SK-N-SH (cell line): ENCODE measurements at regions not wholly inside any gene's neighbourhood (a gene's known extent, or its start where the extent isn't known, plus 50 kb on each side); places are given as distances from the start of the nearest gene placed in this dataset.

ENCODE experiments used
- CTCF ChIA-PET: fragments of 300-600, 350-600 bp; formaldehyde crosslinking; extraction: SDS; loops from one replicate; lab custom pipeline; 2021; lab: Yijun Ruan, JAX
- POLR2A ChIA-PET: fragments of 350-600 bp; sonication (Branson Sonifier 250); formaldehyde crosslinking; extraction: SDS; loops from one replicate; lab custom pipeline; 2020; ENCODE audit warnings: antibody characterized with exemption, inconsistent platforms; lab: Yijun Ruan, JAX
- DNase-seq: peaks from one replicate; pipeline ENCODE4 v3.0.0; 2012
- H2AFZ ChIP-seq: fragments of 200-600 bp; sonication (generic); 2 replicates; pipeline ENCODE4 v1.8.1; 2016; ENCODE audit warnings: antibody characterized with exemption, mild to moderate bottlenecking, low read depth
- H3F3A ChIP-seq: fragments of 200-600 bp; sonication (generic); replicated peaks from 2 replicates; pipeline ENCODE3; 2016; ENCODE audit warnings: antibody characterized with exemption, mild to moderate bottlenecking; ENCODE audit not compliant: insufficient read depth
- H3K27ac ChIP-seq, 2 experiments: fragments of 200-500 bp in 1 of 2; fragments of 200-600 bp in 1 of 2; sonication (Bioruptor generic) in 1 of 2; sonication (generic), shearing (Covaris generic) in 1 of 2; 2 replicates each; pipeline versions ENCODE4 v1.5.1 to v1.6.1; 2014 to 2016; ENCODE audit warnings: low read depth in 2 of 2, inconsistent platforms in 1 of 2, low read length in 1 of 2, mild to moderate bottlenecking in 1 of 2, mixed read lengths in 1 of 2
- H3K27me3 ChIP-seq: fragments of 200-600 bp; sonication (generic), shearing (Covaris generic); 2 replicates; pipeline ENCODE4 v1.6.1; 2016; ENCODE audit warnings: mixed run types; ENCODE audit not compliant: insufficient read depth
- H3K36me3 ChIP-seq, 2 experiments: fragments of 200-500 bp in 1 of 2; fragments of 200-600 bp in 1 of 2; sonication (Bioruptor generic) in 1 of 2; sonication (generic) in 1 of 2; replicated peaks in 1 of 2; 2 replicates each; pipeline versions ENCODE3 to v1.5.1; 2014 to 2016; ENCODE audit warnings: low read length in 1 of 2, mild to moderate bottlenecking in 1 of 2; ENCODE audit not compliant: insufficient read depth in 2 of 2, control insufficient read depth in 1 of 2
- H3K4me1 ChIP-seq, 2 experiments: fragments of 200-500 bp in 1 of 2; fragments of 200-600 bp in 1 of 2; sonication (Bioruptor generic) in 1 of 2; sonication (generic), shearing (Covaris generic) in 1 of 2; 2 replicates each; pipeline versions ENCODE4 v1.5.1 to v1.6.1; 2014 to 2016; ENCODE audit warnings: low read depth in 1 of 2, low read length in 1 of 2, mixed run types in 1 of 2; ENCODE audit not compliant: insufficient read depth in 2 of 2, control insufficient read depth in 1 of 2
- H3K4me2 ChIP-seq: fragments of 200-600 bp; sonication (generic), shearing (Covaris generic); 2 replicates; pipeline ENCODE4 v1.6.1; 2017; ENCODE audit warnings: mixed run types
- H3K4me3 ChIP-seq, 2 experiments: fragments of 200-500 bp in 1 of 2; fragments of 200-600 bp in 1 of 2; sonication (Bioruptor generic) in 1 of 2; sonication (generic), shearing (Covaris generic) in 1 of 2; 2 replicates each; pipeline versions ENCODE4 v1.5.1 to v1.8.1; 2014 to 2016; ENCODE audit warnings: low read depth in 2 of 2, inconsistent platforms in 1 of 2, low read length in 1 of 2, mild to moderate bottlenecking in 1 of 2, mixed read lengths in 1 of 2, moderate library complexity in 1 of 2
- H3K79me2 ChIP-seq: fragments of 200-600 bp; sonication (generic); 2 replicates; pipeline ENCODE4 v1.8.1; 2017; ENCODE audit warnings: mild to moderate bottlenecking; ENCODE audit not compliant: insufficient read depth
- H3K9ac ChIP-seq: fragments of 200-600 bp; sonication (generic); 2 replicates; pipeline ENCODE4 v1.6.1; 2017; ENCODE audit warnings: mixed run types
- H3K9me2 ChIP-seq: fragments of 200-600 bp; sonication (generic); 2 replicates; pipeline ENCODE4 v1.6.1; 2017; ENCODE audit warnings: mixed run types
- H3K9me3 ChIP-seq: fragments of 200-600 bp; sonication (generic); 2 replicates; pipeline ENCODE4 v1.6.1; 2017; ENCODE audit warnings: mixed run types, mild to moderate bottlenecking, moderate library complexity
- H4K20me1 ChIP-seq: fragments of 200-600 bp; sonication (generic); 2 replicates; pipeline ENCODE4 v1.6.1; 2017; ENCODE audit warnings: mild to moderate bottlenecking, mixed run types; ENCODE audit not compliant: insufficient read depth
- CHD2 ChIP-seq: fragments of 150-350 bp; IDR thresholded peaks from 2 replicates; pipeline ENCODE4 v1.6.1; 2018; ENCODE audit warnings: low read length; ENCODE audit not compliant: partially characterized antibody
- ELF1 ChIP-seq: IDR thresholded peaks from 2 replicates; pipeline ENCODE4 v1.4.0; 2012
- EZH2phosphoT487 ChIP-seq: fragments of 200-600 bp; sonication (generic); IDR thresholded peaks from 2 replicates; pipeline ENCODE4 v1.6.1; 2017; ENCODE audit warnings: low read depth, mixed run types, mild to moderate bottlenecking, antibody characterized with exemption, moderate library complexity, borderline replicate concordance
- FOSL2 ChIP-seq: IDR thresholded peaks from 2 replicates; pipeline ENCODE4 v1.4.0; 2012; ENCODE audit warnings: low read depth, mild to moderate bottlenecking, moderate library complexity, borderline replicate concordance
- FOXJ3 ChIP-seq: sonication (generic); formaldehyde crosslinking; IDR thresholded peaks from 2 replicates; pipeline ENCODE4 v1.5.1; 2020; ENCODE audit warnings: mild to moderate bottlenecking, missing genetic modification reagents
- FOXM1 ChIP-seq: IDR thresholded peaks from 2 replicates; pipeline ENCODE4 v1.4.0; 2012; ENCODE audit warnings: low read depth, mild to moderate bottlenecking
- GABPA ChIP-seq: IDR thresholded peaks from 2 replicates; pipeline ENCODE4 v1.4.0; 2012; ENCODE audit warnings: low read depth, mild to moderate bottlenecking
- MEF2A ChIP-seq: IDR thresholded peaks from 2 replicates; pipeline ENCODE4 v1.4.0; 2012; ENCODE audit warnings: low read depth, borderline replicate concordance
- RAD21 ChIP-seq: IDR thresholded peaks from 2 replicates; pipeline ENCODE4 v1.6.1; 2012; ENCODE audit warnings: mild to moderate bottlenecking, low read length
- REST ChIP-seq: IDR thresholded peaks from 2 replicates; pipeline ENCODE4 v1.6.1; 2012; ENCODE audit warnings: mild to moderate bottlenecking, low read depth, low read length, moderate library complexity
- RFX5 ChIP-seq: IDR thresholded peaks from 2 replicates; pipeline ENCODE4 v1.6.1; 2012; ENCODE audit warnings: mild to moderate bottlenecking, improper control_type of control experiment, low read length
- RXRA ChIP-seq: IDR thresholded peaks from 2 replicates; pipeline ENCODE4 v1.4.0; 2012; ENCODE audit warnings: low read depth, mild to moderate bottlenecking, borderline replicate concordance
- SIN3A ChIP-seq: IDR thresholded peaks from 2 replicates; pipeline ENCODE4 v1.6.1; 2012; ENCODE audit warnings: low read depth, mild to moderate bottlenecking, low read length, moderate library complexity, borderline replicate concordance
- TEAD4 ChIP-seq: IDR thresholded peaks from 2 replicates; pipeline ENCODE4 v1.4.0; 2012; ENCODE audit warnings: mild to moderate bottlenecking, borderline replicate concordance; ENCODE audit not compliant: insufficient read depth
- WGBS: methylation state at CpG from one replicate; pipeline ENCODE4 v1.1.6; 2017; ENCODE audit warnings: low lambda C conversion rate; 5-methylcytosine and 5-hydroxymethylcytosine counted together
- TF ChIP-seq, protein P1 (sequence below): fragments of 200-600 bp; sonication (generic); IDR thresholded peaks from 2 replicates; pipeline ENCODE4 v1.6.1; 2017; ENCODE audit warnings: antibody characterized with exemption, mild to moderate bottlenecking, moderate library complexity
- TF ChIP-seq, protein P2 (sequence below): fragments of 150-350 bp; IDR thresholded peaks from 2 replicates; pipeline ENCODE4 v1.6.1; 2017; ENCODE audit warnings: antibody characterized with exemption, low read length, low read depth, borderline replicate concordance
- TF ChIP-seq, protein P3 (sequence below): fragments of 150-350 bp; IDR thresholded peaks from 2 replicates; pipeline ENCODE4 v1.6.1; 2016; ENCODE audit warnings: mild to moderate bottlenecking, low read depth, low read length
- TF ChIP-seq, protein P4 (sequence below): IDR thresholded peaks from 2 replicates; pipeline ENCODE4 v1.4.0; 2012; ENCODE audit warnings: low read depth, borderline replicate concordance
- TF ChIP-seq, protein P5 (sequence below): IDR thresholded peaks from 2 replicates; pipeline ENCODE4; 2012

DNA sequence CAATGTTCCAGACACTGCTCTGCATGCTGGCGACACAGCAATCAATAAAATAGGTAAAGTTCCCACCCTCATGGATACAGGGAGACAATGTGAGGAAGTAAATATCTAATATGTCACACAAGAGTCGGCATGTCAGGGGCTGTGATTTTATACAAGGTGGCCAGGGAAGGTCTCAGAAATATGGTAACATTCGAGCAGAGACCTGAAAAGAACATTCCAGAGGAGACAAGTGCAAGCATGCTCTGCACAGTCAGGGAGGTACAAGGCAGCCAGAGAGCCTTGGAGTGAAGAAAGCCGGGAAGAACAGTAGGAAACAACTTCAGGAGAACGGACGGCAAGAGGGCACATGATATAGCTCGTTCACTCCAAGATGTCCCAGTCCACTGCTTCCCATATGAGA, 89.2 kb upstream of the ZNF462 start (continued):
- TF ChIP-seq, protein P1, sequence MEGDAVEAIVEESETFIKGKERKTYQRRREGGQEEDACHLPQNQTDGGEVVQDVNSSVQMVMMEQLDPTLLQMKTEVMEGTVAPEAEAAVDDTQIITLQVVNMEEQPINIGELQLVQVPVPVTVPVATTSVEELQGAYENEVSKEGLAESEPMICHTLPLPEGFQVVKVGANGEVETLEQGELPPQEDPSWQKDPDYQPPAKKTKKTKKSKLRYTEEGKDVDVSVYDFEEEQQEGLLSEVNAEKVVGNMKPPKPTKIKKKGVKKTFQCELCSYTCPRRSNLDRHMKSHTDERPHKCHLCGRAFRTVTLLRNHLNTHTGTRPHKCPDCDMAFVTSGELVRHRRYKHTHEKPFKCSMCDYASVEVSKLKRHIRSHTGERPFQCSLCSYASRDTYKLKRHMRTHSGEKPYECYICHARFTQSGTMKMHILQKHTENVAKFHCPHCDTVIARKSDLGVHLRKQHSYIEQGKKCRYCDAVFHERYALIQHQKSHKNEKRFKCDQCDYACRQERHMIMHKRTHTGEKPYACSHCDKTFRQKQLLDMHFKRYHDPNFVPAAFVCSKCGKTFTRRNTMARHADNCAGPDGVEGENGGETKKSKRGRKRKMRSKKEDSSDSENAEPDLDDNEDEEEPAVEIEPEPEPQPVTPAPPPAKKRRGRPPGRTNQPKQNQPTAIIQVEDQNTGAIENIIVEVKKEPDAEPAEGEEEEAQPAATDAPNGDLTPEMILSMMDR, result no peak
- no peak for TF ChIP-seq REST
- TF ChIP-seq, protein P2, sequence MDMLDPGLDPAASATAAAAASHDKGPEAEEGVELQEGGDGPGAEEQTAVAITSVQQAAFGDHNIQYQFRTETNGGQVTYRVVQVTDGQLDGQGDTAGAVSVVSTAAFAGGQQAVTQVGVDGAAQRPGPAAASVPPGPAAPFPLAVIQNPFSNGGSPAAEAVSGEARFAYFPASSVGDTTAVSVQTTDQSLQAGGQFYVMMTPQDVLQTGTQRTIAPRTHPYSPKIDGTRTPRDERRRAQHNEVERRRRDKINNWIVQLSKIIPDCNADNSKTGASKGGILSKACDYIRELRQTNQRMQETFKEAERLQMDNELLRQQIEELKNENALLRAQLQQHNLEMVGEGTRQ, result no peak
- no peak for TF ChIP-seq SIN3A
- no peak for TF ChIP-seq RFX5
- no peak for TF ChIP-seq MEF2A

DNA sequence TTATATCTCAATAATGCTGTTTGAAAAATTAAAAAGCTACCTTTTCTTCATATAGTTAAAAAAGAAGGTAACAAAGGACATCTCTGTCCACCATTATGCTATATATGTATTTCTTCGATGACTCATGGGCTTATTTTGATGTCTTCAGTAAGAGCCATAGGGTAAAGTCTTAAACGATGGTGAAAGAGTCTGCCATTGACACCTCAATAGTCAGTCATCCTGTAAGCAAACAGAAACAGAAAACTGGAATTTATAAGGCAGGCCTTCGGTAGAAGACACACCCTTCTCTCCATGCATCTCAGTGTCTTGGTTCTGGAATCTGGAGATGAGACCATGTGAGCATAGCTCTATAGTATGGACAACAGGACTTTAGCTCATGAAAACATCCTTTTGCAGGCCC, 87.0 kb upstream of the ZNF462 start:
- H3K9me2 ChIP-seq, result no peaks in the 10 kb centered on the region

More for the DNA sequence above, 87.0 kb upstream of the ZNF462 start:
- H3K79me2 ChIP-seq, result no peaks in the 10 kb centered on the region
- H2AFZ ChIP-seq, result no peak overlapping the region
- POLR2A ChIA-PET, result no interaction called here
- no peaks in the 10 kb centered on the region for H3K27me3 ChIP-seq
- H3K9ac ChIP-seq, result no peak overlapping the region
- H3F3A ChIP-seq, result no peaks in the 10 kb centered on the region
- WGBS, result 35% methylated on average over 3 of the region's 3 CpGs
- H3K4me1 ChIP-seq, result no peaks in the 10 kb centered on the region
- no peak for DNase-seq
- no peak overlapping the region for H3K27ac ChIP-seq
- CTCF ChIA-PET, result interaction anchor here (1.2 kb wide), 1 partner anchor 382 kb away, joined by 3 read pairs; no protein-coding TSS in a partner anchor
- no peak overlapping the region for H3K4me2 ChIP-seq
- no peak overlapping the region for H3K4me3 ChIP-seq
- TF ChIP-seq RAD21 (no peak), RFX5 (no peak), TEAD4 (no peak), ELF1 (no peak), FOXM1 (no peak), EZH2phosphoT487 (no peak), MEF2A (no peak), RXRA (no peak), FOSL2 (no peak), GABPA (no peak), CHD2 (no peak), FOXJ3 (CRISPR knock-in tag) (no peak)
- TF ChIP-seq, protein P3, sequence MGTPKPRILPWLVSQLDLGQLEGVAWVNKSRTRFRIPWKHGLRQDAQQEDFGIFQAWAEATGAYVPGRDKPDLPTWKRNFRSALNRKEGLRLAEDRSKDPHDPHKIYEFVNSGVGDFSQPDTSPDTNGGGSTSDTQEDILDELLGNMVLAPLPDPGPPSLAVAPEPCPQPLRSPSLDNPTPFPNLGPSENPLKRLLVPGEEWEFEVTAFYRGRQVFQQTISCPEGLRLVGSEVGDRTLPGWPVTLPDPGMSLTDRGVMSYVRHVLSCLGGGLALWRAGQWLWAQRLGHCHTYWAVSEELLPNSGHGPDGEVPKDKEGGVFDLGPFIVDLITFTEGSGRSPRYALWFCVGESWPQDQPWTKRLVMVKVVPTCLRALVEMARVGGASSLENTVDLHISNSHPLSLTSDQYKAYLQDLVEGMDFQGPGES, result no peak
- TF ChIP-seq, protein P4, sequence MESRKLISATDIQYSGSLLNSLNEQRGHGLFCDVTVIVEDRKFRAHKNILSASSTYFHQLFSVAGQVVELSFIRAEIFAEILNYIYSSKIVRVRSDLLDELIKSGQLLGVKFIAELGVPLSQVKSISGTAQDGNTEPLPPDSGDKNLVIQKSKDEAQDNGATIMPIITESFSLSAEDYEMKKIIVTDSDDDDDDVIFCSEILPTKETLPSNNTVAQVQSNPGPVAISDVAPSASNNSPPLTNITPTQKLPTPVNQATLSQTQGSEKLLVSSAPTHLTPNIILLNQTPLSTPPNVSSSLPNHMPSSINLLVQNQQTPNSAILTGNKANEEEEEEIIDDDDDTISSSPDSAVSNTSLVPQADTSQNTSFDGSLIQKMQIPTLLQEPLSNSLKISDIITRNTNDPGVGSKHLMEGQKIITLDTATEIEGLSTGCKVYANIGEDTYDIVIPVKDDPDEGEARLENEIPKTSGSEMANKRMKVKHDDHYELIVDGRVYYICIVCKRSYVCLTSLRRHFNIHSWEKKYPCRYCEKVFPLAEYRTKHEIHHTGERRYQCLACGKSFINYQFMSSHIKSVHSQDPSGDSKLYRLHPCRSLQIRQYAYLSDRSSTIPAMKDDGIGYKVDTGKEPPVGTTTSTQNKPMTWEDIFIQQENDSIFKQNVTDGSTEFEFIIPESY, result no peak
- TF ChIP-seq, protein P5, sequence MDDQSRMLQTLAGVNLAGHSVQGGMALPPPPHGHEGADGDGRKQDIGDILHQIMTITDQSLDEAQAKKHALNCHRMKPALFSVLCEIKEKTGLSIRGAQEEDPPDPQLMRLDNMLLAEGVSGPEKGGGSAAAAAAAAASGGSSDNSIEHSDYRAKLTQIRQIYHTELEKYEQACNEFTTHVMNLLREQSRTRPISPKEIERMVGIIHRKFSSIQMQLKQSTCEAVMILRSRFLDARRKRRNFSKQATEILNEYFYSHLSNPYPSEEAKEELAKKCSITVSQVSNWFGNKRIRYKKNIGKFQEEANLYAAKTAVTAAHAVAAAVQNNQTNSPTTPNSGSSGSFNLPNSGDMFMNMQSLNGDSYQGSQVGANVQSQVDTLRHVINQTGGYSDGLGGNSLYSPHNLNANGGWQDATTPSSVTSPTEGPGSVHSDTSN, result no peak
- TF ChIP-seq, protein P2, result no peak
- no peaks in the 10 kb centered on the region for H3K36me3 ChIP-seq
- H3K9me3 ChIP-seq, result no peaks in the 10 kb centered on the region
- H4K20me1 ChIP-seq, result no peaks in the 10 kb centered on the region
